ENCODE measurements at regions not wholly inside any gene's neighbourhood (a gene's known extent, or its start where the extent isn't known, plus 50 kb on each side); places are given as distances from the start of the nearest gene placed in this dataset.

DNA sequence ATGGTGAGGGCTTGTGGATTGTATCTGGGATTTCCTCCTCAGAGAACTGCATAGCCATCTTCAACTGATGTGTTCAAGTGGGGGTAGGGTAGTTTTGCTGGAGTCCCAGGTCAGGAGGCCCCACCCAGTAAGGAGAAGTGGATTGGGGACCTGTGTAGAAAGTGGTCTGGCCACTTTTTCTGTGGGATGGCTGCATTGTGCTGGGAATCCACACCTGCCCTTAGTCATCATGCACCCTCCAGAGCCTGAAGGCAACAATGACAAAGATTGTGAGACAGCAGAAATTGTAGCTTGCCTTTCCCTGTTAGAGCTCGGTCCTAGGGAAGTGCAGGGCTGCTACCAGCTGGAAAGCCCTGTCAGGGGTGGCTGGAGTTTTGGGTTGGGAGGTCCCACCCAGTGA, 255.4 kb downstream of the NDFIP2 start:
- TF ChIP-seq, protein P1, sequence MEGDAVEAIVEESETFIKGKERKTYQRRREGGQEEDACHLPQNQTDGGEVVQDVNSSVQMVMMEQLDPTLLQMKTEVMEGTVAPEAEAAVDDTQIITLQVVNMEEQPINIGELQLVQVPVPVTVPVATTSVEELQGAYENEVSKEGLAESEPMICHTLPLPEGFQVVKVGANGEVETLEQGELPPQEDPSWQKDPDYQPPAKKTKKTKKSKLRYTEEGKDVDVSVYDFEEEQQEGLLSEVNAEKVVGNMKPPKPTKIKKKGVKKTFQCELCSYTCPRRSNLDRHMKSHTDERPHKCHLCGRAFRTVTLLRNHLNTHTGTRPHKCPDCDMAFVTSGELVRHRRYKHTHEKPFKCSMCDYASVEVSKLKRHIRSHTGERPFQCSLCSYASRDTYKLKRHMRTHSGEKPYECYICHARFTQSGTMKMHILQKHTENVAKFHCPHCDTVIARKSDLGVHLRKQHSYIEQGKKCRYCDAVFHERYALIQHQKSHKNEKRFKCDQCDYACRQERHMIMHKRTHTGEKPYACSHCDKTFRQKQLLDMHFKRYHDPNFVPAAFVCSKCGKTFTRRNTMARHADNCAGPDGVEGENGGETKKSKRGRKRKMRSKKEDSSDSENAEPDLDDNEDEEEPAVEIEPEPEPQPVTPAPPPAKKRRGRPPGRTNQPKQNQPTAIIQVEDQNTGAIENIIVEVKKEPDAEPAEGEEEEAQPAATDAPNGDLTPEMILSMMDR (conservative IDR thresholded peaks at IDR 0.05) = no peak
- no peak overlapping the region for H3K27ac ChIP-seq

DNA sequence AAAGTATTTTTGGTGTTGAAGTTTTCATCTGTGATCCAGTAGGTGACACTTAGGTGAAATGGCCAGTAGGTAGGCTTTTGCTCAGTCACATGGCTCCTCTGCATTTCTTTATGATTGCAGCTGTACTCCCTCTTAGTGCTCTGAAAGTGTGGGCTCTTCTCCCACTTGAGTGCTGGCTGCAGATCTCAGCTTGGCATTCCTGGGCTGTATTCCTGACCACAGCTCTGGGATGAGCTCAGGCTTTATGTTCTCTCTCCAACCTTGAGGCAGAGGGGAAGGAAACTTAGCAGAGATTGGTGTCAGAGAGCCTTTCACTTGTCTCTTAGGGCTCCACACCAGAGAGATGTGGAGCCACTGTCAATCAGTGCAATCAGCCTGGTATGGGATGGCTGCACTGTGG, 254.3 kb downstream of the NDFIP2 start:
- H3K27ac ChIP-seq = no peak overlapping the region
- TF ChIP-seq, protein P1 (conservative IDR thresholded peaks at IDR 0.05) = no peak

DNA sequence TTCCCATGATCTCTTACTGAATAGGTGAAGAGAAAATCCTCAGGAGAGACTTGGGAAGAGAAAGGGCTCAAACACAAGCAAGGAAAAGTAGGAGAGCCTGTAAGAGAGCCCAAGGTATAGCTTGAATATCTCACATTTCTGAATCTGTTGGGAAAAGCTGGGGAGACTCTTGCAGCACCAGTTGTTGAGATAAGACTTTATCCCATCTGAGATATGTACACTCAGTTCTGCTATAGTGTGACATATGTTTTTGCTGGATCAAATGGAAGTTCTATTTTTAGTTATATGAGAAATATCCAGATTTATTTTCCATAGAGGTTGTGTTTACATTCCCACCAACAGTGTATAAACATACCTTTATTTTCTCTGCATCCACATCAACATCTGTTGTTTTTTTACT, 246.1 kb downstream of the NDFIP2 start:
- TF ChIP-seq, protein P1 (conservative IDR thresholded peaks at IDR 0.05) = no peak
- no peak overlapping the region for H3K27ac ChIP-seq

DNA sequence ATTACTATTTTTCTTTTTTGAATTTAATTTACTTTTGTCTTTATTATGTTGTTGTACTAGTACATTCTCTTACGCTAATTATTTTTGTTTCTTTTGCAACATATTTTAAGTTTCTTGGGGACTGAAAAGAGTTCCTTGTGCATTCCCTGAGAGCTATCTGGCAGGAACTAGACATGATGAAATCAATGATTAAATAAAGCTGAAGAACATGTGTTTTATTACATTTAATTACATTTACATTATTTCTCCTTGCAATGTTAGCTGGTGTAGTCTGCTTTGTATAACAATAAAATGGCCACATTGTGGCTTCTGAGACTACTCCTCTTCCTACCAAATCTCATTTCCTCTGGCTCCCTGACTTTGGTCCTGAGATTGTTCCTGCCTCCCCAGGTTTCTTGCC, 244.9 kb downstream of the NDFIP2 start:
- TF ChIP-seq, protein P1 (conservative IDR thresholded peaks at IDR 0.05) = no peak
- no peak overlapping the region for H3K27ac ChIP-seq

DNA sequence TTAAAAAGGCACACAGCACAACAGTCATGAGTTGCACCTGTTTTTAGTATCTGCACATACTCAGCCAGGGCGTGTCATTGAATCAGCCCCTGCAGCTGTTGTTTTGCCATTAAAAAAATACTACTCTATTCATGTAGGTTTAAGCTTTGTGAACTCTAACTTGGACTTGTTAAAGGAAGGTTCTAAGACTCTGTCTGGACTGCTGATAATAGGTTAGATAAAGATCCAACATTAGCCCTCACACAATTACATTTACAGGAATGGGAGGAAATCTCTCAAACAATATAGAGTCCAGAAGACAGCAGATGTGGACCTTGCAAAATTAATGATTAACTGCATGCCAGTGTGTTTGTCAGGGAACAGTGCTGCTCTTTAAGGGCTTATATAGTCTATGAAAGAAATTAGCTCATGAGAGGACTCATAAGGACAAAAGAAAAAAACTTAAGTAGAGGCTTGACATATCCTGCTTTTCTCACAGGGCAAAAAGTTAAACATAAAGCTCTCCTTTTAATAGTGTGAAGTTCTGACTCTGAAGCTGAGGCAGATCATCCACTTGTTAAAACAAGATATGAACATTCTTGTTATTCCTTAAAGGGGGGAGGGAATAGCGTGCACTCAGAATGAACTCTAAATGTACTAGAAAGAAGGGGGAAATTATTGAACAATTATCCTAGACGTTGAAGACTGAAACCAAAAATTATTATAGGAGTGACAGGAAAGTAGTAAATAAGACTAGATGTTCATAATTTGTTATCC, 243.6 kb downstream of the NDFIP2 start:
- H3K27ac ChIP-seq = peak overlapping the region; percentile 32
- TF ChIP-seq, protein P1 (conservative IDR thresholded peaks at IDR 0.05) = no peak

DNA sequence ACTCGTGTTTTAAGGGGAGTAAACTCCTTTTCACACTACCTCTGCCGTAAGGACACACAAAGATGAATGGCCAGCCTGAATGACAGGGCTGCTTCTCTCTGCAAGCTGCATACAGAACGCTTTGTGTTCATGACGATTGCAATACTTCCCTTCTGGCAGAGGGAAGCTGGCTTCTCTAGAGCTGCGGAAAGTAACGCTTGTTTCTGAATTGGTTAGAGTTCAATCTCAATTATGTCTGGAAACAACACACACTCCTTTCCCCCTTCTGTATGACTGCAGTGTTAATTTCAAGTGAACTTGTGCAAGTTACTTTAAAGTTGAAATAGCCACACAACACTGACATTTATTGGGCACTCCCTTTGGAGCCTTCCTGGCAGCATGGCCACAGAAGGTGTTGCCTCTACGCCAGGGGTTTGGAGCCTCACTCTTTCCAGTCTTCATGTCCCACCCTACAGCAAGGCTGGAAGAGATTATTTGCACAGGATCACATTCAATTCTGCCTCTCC, 242.6 kb downstream of the NDFIP2 start:
- TF ChIP-seq, protein P1 (conservative IDR thresholded peaks at IDR 0.05) = no peak
- H3K27ac ChIP-seq = peak overlapping the region; percentile 32; the same call in 1 of the 2 replicates

DNA sequence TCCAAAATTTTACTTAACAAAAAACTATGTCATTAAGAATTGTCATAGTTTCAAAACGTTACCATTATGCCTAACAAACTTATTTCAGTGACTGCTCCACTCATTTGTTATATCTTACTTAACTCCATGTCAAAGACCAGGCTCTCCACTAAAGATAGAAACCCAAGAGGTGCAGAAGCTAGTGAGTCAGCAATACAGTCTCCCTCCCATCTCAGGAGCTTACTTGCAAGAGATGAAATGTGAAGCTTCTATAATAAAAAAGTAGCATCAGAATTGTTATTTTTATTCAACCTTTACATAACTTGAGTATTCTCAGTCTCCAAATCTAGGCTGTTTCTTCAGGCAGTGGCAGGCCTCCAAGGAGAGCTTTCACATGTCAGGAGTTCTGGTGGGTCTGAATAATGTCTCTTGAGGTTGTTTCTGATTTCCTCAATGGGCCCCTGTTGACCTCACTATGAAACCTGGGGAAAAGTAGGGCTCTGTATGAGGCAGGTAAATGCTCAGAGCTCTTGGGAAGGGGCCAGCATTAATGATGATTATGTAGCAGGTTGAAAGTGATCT, 242.0 kb downstream of the NDFIP2 start:
- TF ChIP-seq, protein P1 (conservative IDR thresholded peaks at IDR 0.05) = no peak
- H3K27ac ChIP-seq = no peak overlapping the region
